C1 segment of cervical spinal cord (tissue), 14 donors: ENCODE measurements at regions not wholly inside any gene's neighbourhood (a gene's known extent, or its start where the extent isn't known, plus 50 kb on each side); places are given as distances from the start of the nearest gene placed in this dataset.
"Not testable (repeated sequence)": the region's sequence is repeated elsewhere in the genome, so short reads cannot be mapped to it uniquely, and the experiment has no call there.

Source experiments
- DNase-seq, 14 donors: peaks; one replicate each; lab custom pipeline; 2025; lab: John Stamatoyannopoulos, UW

DNA sequence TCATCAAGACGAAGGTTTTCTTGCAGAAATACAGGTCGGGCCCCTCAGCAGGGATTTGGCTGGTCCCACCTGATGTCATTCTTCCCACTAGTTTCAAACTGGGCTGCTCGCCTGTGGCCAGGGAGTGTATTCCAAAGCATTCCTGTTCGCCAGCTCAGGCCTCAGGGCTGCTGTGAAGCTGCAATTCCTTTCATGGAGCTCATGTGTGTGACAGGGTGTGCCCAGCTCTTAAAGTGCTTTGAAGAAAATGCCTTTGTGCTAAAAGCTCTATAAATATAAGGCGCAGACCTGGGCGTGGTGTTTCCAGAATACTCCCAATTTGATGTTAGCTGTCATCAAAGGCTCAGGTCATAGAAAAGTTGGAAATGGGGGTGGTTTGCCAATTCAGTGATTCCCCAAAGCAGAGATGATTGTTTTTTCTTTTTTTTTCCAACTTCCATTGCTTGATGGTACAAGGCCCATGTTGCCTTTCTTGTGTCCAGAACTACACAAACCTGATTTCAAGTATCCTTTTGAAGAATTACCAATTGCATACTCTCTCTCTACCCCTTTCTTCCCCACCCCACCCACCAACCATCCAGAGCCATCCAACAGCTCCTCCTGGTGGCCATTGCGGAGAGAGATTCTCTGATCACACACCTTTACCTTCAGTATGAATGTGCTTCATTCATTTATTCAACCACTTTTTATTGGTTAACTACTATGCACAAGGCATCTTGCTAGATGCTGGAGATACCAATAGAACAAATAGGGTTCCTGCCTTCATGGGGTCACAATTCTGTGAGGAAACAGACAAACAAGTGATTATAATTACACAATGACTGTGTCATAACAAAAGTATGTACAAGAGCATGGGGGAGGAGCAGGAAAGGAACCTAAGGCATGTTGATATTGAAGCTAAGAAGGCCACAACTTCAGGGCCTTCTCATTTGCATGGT lies 297.3 kb upstream of the LYZL1 start:
- DNase-seq: peak in 1 of 14 donors; percentile 2

DNA sequence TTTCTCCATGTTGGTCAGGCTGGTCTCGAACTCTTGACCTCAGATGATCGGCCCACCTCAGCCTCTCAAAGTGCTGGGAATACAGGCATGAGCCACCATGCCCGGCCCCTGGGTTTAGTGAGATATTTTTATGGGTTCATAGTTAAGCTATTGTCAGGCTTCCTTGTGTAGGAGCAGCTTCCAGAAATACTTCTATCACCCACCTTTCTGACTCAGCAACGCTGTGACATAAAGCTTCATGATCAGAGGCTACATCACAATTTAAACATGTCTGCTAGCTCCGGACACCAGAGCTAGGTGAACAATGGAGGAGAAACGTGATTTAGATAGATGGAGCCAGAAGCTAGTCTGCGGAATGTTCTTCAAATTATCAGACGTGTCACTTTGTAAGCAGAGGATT lies 295.8 kb upstream of the LYZL1 start:
- no peak for DNase-seq

DNA sequence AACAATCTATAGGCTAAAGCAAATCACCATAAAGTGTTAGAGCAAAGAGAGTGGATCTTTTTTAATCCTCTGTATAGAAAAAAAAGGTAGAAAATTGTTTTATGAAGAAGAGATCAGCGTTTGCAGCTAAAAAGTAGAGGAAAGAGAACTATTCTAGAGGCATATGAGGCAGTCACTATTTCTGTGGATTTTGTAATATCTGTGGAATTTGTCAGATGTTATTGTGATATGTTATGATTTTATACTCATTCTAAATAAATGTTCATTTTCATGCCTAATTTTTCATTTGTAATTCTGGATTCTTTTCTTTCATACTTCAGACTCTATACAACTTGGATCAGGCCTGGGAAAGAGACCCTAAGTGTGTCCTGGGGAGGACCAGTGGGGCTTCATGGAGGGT lies 295.0 kb upstream of the LYZL1 start:
- DNase-seq: no peak

DNA sequence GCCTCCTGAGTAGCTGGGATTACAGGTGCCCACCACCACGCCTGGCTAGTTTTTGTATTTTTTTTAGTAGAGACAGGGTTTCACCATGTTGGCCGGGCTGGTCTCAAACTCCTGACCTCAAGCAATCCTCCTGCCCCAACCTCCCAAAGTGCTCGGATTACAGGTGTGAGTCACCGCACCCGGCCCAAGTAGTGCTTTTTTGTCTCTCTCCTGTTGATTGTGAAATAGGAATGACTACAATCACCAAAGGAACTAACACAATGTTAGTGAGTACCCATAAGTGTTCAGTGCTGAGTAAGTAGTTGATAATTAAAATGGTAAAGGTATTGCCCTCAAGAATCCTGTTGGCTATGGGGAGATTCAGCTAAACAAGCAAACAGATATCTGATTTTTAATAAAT lies 294.1 kb upstream of the LYZL1 start:
- DNase-seq: not testable (repeated sequence)

DNA sequence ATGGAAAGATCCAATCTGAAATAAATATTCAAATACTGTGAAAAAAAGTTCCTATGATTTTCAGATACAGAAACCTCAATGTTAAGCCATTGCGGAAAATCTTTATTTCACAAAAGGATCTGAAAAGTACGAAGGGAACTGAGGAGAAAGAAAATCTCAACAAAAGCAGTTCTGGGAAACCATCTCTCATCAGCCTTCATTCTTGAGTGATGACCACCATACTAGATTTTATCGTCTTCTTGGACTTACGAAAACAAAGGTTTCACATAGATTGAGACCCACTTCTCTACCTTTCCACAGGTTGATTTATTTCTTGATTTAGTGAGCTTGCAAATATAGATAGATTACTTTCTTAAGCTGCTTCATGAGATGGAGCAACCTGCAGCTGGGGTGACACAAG lies 293.4 kb upstream of the LYZL1 start:
- no peak for DNase-seq

DNA sequence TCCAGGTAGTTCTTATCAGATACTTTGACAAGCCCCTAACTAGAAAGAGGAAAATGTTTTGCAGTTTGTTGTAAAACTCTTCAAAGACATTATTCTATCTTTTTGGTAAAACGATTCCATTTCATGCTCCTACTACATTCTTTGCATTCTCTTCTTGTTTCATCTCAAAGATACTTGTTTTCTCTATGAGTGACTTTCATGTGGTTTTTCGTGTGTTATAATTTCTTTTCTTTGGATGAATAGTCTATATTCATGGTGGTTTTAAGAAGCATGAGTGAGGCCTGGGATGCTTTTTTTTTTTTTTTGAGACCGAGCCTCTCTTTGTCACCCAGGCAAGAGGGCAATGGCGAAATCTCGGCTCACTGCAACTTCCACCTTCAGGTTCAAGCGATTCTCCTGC lies 292.5 kb upstream of the LYZL1 start:
- DNase-seq: no peak

DNA sequence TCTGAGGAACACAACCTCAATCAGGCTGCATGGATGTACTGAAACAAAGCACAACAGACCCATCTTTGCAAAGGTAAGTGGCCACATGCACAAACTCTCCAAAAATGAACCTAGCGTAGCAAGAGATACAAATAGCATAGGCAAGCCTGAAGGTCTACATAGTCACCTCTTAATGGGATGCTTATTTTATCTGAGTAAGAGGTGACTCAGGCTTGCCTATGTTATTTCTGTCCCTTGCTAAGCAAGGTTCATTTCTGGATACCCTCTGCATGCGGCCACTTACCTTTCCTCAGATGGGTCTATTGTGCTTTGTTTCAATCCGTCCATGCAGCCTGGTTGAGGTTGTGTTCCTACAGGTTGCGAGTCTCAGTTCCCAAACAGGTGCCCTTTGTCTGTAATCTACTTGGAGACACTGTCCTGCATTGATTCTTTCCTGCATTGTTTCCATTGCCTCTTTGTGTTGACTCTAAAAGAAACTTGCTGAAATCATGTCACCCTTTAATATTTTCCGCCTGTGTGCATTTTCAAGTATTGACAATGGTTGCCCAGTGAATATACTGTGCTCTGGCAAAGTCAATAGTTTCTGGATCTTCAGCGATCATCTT lies 291.8 kb upstream of the LYZL1 start:
- no peak for DNase-seq

DNA sequence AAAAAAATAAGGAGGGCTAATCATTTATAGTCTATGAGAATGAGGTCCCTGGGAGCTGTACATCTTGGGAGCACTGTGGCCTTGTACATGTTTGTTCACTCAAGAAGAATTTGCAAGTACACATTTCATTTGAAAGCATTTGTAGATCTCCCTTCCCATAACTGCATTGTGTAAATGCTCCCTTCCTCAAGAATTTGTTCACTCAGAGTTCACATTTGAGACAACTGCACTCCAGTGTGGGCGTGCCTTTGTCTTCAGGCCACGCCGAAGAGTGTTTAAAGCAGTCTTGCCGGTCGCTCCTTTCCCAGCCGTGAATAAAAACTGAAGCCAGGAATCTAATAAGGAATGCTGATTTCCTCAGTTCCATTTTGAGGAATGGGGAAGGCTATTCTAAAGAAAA lies 291.1 kb upstream of the LYZL1 start:
- DNase-seq: no peak

DNA sequence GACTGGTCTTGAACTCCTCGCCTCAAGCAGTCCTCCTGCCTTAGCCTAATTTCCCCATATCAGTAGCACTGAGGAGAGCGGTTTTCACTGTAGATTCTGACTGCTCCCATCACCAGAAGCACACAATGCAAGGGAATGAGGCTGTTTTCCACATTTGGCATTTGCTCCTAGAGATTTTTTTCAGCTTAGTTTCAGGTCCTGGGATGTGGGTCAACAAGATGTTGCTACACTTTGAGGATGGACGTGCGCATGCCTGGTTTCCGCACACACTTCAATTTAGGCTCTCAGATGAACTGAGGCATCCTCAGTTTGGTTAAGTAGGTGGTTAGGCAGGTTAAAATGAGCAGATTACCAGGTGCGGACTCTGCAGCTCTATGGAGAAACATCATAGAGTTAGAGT lies 287.1 kb upstream of the LYZL1 start:
- no peak for DNase-seq

DNA sequence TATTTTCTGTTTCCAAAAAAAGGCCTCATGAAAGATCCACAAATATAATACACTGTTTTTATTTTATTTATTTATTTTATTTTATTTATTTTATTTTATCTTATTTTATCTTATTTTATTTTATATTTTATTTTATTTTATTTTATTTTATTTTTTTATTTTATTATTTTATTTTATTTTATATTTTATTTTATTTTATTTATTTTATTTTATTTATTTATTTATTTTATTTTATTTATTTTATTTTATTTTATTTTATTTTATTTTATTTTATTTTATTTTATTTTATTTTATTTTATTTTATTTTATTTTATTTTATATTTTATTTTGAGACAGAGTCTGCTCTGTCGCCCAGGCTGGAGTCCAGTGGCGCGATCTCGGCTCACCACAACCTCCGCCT lies 285.9 kb upstream of the LYZL1 start:
- not testable (repeated sequence) for DNase-seq

DNA sequence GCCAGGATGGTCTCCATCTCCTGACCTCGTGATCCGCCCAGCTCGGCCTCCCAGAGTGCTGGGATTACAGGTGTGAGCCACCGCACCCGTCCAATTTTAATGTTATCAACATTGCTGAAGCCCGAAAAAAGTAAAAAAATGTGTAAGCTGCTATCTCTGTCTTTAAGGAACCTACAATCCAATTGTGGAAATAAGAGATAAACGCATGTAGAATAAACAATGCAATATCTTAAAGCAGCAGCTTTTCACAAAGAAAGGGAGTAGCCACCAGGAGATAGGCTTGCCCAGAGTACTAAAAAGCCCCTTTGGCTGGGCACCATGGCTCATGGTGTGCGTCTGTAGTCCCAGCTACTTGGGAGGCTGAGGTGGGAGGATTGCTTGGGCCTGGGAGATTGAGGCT lies 282.9 kb upstream of the LYZL1 start:
- no peak for DNase-seq

DNA sequence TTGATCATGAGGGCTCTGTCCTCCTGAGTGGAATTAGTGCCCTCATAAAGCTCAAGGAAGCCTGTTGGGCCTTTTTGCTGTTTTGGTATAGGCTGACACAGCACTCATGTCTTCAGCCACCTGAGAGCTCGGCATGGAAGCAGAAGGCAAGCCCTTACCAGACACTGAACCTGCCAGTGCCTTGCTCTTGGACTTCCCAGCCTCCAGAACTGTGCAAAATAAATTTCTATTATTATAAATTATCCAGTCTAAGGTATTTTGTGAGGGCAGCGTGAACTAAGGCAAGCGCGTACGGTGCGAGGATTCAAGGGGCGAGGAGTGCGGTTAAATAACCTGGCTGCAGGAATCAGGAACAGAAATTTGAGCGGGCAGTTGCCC lies 281.5 kb upstream of the LYZL1 start:
- DNase-seq: no peak

DNA sequence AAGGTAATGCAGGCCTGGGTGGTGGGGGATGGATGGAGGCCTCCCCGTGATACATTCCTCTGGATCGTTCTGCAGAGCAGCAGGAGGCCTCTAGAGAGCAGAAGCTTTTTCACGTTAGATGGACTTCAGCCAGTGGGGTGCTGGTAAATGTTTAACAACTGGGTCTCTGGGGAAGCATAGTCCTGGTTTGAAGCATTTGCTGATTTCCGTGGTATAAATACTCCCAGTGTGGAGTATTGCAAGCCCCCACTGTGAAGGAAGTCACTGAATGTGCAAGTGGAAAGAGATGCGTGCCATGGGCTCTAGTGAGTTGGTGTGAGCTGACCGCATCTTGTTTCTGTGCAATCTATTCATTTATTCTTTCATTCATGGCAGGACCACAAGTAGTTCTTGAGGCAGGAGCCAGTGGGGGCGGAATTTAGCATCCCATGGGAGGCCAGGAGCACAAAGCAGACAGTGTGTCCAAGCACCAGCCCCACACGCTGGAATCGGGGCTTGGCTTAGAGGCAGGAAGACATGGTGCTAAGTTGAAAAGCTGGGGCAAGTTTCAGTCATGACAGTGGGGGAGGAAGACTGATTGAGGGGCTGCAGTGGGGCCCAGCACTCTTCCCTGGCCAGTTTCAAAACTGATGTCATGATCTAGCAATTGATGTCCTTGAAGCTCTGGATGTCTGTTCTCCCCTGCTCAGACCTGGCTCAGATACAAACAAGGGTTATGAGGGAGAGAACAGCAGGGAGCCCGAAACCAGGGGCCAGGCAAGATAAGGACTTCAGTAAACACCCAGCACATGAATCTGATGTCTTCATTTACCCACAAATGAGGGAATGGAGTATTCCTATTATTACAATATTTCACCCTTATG lies 280.9 kb upstream of the LYZL1 start:
- peak in 1 of 14 donors; percentile 2 for DNase-seq

DNA sequence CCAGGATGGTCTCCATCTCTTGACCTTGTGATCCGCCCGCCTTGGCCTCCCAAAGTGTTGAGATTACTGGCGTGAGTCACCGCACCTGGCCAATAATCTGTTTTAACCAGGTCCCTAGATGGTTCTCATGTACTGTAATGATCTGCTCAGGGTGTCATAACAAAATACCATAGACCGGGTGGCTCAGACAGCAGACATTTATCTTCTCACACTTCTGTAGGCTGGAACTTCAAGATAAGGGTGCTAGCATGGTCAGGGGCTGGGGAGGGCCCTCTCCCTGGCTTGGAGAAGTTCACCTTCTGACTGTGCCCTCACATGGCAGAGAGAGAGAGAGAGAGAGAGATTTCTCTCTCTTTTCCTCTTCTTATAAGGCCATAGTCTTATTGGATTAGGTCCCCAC lies 279.4 kb upstream of the LYZL1 start:
- no peak for DNase-seq

DNA sequence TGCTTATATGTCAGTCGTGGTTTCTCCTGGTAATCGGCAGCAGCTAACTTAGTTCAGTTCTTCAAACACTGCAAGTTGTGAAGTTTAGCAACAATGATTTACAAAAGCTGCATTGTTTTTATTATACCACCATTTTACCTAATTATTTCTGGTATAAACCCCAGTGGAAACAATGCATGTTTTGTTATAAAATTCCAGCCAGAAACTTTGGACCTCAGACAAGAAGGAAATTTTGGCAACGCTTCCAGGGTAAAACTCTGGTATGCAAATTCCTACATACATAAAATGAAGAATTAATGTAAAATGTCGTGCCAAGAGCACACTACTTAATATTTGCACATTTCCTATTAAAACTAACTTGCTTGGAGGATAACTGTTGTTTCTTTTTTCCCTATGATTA lies 277.4 kb upstream of the LYZL1 start:
- DNase-seq: no peak

DNA sequence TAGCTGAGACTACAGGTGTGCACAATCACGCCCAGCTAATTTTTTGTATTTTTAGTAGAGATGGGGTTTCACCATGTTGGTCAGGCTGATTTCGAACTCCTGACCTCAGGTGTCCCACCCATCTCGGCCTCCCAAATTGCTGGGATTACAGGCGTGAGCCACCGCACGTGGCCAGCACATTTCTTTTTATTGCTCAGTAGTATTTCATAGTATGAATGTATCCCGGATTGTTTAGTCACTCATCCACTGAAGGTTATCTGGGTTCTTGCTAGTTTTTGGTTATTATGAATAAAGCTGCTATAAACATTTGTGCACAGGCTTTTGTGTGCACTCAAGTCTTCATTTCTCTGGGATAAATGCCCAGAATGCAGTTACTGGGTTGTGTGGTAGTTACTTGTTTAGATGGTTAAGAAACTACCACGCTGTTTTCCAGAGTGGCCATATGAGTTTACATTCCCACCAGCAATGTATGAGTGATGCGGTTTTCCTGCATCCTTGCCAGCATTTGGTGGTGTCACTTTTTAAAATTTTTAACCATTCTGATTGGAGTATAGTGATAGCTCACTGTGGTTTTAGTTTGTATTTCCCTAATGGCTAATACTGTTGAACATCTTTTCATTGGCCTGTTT lies 275.8 kb upstream of the LYZL1 start:
- no peak for DNase-seq

DNA sequence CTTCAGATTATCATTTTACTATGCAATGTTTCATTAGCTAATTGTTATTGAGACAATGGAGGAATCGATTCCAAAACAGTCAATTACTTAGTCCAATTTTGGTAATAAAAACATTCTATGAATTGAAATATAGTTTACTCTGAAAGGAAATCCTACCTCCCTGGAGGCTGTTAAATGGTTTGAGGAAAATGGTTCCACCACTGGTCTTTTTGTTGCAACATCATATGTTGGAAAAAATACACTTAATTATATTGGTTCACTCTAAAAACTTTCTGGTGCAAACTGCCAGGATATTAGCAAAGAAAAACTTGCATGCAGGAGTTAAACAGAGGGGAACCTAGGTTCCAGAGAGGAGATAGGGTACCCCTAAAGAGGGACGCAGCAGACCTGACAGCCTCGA lies 267.3 kb upstream of the LYZL1 start:
- DNase-seq: no peak

DNA sequence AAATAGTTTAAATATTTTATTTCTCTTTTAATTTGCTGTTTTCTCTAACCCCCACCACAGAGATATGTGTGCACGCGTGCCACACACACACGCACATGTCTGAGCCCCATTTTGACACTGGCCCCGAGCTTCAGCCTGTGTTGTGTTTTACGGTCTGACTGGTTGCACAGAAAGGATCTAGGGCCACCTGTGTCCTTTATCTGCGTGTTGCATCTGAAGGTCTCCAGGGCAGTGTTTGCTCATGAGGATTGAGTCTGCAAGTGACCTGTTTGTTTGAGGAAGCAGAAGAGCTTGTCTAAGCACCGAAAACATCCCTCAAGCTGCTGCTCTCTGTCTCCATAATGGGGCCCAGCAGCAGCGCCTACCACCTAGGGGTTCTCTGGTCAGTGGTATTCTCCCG lies 266.4 kb upstream of the LYZL1 start:
- DNase-seq: no peak

DNA sequence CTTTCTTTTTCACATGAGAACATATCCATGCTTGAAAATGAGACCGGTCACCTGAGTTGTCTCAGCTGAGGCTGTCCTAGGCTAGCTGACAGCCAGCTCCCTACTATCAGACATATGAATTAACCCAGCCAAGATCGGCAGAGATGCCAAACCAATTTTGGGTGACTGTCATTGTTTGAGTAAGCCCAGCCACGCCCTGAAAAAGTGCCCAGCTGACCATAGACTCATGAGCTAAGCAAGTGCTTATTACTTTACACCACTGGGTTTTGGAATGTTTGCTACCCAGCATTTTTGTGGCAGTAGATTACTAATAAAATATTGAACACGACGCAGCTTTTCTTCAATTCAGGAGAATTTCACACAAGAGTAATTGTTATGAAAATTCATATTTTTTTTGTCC lies 265.2 kb upstream of the LYZL1 start:
- DNase-seq: no peak

DNA sequence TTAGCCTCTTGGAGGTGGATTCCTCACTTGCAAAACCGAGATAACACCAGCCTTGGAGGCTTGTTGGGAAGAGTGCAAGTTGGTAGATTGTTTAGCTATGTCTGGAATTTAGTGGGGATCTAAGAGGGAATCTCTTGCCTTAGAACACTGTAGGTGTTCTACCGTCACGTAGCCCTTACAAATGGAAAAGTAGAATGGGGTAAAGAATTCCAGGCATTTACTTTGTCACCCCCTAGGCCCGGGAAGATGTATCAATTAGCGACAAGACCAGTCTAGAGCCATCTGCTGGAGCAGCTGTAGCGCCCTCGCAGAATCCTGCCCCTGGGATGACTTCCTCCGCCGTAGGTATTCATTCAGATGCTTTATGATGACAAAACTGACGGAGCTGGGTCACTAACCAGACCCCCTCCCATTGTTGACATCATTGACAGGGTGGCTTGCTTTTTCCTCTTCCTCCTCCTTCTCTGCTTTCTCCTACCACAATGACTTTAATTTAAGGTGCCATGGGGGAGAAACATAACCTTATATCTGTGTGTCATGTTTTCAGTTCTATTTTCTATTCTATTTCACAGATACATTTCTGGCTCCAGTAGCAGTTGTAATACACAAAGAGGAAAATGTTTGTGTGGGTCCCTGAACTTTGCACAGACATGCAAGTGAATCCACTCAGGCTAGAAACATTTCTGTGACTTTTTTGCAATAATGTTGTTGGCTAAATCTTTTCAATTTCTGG lies 262.6 kb upstream of the LYZL1 start:
- no peak for DNase-seq
